GM21529 (cell line): ENCODE measurements at regions not wholly inside any gene's neighbourhood (a gene's known extent, or its start where the extent isn't known, plus 50 kb on each side); places are given as distances from the start of the nearest gene placed in this dataset.

ENCODE experiments used
- ATAC-seq: cut with Tn5 transposase; IDR thresholded peaks from one replicate; pipeline ENCODE4 v1.9.1; 2021; ENCODE audit not compliant: unreplicated experiment

DNA sequence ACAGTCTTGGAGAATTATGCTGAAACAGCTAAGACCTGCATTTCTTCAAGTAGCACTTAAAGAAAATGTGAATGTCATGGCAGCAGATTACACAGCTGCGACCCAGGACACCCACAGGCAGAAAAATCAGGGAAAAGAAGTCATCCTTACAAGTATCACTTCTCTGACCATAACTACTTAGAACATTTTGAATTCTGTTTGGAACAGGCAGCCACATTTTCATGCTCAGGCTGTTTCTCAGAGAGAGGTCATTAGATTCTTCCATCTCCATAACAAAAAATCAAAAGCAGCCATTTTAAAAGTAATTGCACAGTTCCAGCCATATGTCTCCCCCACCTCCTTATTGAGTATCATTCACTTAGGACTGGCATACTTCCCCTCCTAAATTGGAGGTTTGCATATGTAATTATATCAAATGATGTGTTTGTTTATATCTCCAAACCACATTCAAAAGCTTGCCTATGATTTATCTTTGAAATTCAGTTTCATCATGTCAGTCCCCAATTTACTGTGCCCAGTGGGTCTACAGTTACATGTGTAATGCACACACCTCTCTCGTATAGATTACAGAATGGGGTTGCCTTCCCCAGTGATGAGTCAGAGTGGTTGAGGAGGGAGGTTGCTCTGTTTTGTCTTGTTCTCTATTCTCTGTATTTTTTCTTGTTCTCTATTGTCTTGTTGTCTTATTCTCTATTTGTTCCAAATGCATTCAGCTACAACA is 276.5 kb upstream of the MTNR1B start:
- no peak for ATAC-seq

DNA sequence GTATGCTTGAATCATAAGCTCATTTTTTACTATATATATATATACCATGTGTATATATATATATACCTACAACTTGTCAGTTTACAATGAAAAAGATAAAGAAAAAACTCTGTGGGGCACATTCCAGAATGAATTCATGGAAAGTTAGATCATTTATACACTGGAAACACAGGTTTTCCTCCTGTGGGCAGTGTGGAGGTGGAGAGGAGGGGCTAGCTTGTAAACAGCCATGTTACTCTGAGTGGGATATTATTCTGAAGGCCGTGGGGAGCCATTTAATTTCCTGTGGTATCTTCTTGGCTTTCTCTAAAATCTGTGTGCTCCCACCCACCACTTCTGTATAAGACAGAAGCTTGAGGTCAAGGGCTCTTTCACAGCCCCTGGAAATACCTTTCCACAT is 273.4 kb upstream of the MTNR1B start:
- no peak for ATAC-seq

DNA sequence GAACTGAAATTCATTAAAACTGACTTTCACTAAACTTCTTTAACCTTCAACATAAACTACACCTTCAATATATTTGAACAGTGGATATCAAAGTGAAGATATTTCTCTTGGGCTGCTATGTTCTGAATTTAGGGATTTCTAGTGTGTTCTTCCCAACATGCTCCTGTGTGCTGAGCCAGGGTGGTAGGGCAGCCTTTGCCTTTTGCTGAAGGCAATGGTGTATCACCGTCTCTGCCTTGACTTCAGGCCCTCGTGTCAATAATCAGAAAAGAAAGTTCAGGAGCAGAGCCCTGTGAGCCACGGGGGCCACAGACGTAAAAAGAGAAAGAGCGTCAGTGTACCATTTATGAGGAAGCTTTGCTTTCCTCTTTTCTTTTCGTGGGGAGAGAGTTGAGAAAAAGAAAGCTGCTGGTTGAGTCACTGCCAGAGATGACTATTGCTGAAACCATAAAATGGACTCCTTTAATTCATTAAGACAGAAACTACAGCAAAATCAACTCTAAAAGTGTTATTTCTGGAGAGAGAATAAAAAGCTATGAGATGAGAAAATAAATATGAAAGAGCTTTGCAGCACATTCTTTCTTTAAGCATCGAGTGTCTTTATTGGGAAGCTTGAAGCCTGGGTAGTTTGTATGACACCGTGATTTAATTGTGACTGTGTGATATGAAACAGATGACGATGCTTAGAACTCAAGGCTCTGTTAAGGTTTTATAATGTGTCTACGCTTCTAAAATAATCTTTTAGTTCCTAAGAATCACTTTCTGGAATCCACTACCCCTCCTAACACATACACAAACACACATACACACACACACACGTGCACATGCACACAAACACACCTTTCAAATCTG is 271.8 kb upstream of the MTNR1B start:
- ATAC-seq = no peak

DNA sequence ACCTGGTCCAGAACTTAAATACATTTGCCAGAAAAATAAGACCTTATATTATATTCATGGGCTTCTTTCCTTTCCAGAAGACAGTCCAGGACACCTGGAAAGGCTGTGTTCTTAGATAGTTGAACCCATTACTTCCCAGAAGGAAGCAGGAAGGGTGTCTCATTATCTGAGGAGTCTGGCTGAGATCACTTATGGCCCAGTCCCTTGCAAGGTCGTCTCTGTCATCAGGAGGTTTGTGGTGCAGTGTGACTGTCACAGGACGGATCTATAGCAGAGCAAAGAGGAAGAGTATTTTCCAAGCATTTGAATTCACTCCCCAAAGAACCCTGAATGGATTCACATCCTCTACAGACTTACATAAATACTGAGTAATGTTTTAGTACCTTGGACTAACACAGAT is 270.7 kb upstream of the MTNR1B start:
- ATAC-seq = no peak

DNA sequence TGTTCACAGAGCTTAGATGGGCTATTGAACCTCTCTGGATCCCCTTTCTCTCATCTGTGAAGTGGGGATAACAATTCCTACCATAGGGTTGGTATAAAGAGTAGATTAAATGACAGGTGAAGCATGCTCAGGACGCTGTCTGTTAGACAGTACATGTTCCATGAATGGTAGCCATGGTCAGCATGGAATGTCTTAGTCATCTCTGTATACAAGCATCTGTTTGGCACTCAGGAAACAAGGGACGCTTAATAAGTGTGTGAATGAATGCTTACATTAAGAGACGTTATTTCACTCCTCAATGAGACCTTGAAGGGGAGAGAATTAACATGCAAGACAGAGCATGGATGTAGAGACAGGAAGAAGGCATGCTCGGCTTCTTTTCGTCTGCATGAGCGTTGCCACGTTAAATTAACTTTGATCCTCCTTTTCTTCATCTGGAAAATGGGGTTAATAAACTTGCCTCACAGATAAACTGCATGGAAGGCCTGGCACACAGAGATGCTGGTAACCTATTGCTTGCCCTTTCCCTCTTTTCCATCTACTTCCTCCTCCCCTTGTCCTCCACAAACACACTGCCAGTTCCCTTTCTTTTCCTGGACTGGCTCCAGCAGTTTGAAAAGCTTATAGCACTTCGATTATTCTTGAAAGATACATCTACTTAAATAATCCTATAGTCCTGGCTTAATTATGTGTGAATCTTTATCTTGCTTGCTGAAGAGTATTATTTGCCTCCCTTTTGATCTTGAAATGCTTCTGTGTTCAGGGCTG is 267.2 kb upstream of the MTNR1B start:
- ATAC-seq = no peak

DNA sequence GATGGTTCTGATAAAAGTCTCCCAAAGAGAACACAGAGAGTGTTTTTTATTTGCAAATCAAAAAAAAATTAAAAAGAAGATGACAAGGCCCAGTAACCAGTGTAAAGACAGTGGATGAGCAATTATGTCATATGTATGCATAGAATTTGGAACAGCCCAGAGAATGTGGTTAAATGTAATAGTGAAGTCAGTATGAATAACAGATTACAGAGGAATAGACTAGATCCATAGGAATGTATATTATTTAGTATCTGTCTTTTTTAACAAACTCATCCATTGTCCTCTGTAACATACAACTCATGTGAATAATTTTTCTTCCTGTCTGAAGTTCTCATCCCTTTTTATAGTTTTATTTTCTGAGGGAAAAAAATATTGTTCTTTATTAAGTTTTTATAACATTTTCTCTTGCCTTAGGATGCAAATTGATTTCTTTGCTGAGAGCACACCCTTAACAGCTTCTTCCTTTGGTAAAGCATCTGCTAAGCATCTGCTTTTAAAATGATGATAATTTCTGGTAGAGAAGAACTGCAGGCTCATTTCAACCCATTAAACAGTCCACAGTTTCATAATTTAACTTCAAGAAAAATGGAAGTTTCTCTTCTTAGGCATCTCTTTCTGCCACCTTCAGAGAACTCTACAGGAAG is 266.5 kb upstream of the MTNR1B start:
- ATAC-seq = no peak

DNA sequence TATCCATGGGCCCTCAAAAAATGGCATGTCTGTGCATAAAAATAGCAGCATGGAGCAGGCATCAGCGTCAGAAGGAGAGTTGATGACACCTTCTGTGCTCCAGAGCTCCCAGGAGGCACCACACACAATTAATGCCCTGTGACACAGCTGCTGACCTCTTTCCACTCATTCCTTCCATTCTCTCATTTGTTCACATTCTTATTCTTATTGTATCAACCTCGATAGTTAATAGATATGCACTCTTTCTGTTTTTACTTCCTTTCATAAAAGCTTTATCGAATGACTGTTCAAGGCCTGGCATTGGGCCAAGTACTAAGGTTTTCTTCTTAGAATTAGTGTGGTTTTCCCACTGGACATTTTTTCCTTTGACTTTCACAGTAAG is 266.0 kb upstream of the MTNR1B start:
- ATAC-seq = no peak

DNA sequence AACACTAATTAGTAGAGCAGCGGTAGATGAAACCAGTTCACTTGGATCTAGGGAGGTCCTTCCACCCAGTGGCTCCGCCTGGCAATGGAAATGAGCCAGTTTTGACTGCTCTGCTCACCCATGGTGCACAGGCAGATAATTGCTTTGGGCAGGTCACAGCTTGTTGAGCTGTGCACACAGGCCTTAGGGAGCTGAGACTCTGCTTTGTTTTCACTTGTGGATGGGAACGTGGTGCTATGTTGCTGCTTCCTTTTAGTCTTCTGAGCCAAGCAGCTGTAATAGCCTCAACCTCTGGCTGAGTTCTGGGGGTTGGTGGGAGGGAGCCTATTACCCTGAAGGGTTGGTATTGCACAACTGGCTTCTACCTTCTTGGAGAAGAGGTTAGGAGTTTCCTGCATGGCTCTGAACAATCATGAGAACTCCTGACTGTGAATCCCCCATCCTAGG is 262.3 kb upstream of the MTNR1B start:
- no peak for ATAC-seq

DNA sequence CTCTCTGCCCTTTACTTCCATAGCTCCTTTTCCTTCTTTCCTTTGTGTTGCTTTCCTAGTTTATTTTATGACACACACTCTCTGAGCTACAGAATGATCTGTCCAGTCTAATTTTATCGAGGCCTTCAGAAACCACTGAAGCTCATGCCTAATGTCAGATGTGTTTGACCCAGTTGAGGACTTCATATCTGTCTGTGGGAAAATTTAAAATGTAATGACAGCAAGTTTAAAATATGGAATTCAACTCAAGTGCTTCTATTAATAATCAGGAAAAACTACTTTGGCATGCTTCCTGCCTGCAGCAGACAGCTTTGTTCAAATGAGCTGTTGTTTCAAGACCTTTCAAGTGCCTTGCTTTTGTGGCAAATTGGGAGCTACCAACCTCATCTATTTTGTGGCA is 261.8 kb upstream of the MTNR1B start:
- ATAC-seq = no peak

DNA sequence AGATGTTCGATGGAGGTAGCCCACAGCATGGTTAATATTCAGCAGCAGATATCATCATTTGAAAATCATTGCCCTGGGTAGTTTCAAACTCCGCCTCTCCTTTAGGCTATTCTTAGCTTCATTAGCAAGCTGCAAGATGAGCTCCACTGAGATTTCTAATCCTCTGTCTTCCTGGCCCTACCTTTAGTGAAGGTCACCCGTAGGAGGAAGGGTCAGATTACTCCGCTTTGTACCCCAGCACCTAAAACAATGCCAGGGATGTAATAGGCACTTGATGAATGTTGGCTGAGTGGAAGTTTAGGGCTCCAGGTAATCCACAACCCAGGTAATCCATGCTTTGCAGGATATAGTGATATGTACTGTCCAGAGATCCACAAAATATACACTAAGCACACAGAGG is 260.1 kb upstream of the MTNR1B start:
- ATAC-seq = no peak

DNA sequence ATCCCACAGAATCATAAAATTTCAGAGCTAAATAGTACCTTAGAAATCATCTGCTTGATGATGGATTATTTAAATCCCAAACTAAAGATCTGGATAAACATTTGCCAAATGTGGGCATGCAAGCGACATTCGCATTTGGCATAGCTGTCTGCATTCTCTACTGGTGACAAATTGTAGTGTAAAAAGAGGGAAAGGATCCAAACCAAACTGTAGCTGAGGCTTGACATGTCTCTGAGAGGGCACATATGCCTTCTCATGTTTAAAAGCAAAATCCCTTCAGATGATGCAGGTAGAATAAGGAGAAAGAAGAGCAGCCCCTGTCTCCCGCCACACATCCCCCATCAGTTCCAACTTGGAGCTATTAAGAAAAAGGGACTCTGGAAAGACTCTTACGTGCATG is 257.5 kb upstream of the MTNR1B start:
- no peak for ATAC-seq

DNA sequence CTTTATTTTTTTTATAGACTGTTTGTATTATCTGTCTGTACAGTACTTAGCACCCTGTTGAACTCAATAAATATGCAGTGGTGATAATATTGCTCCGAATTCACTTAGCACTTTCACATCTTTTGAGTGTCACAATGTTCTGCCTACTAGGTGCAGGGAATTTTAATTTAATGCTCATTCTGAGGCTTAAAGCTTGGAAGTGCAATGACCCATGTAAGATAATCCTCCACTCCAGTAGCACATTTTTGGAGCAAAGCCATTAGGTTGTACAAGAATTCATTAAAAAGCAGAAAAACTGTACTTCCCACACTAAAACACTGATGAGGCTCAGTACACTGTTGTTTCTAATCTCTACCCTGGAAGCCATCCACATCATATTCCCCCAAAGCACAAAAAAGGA is 255.3 kb upstream of the MTNR1B start:
- no peak for ATAC-seq

DNA sequence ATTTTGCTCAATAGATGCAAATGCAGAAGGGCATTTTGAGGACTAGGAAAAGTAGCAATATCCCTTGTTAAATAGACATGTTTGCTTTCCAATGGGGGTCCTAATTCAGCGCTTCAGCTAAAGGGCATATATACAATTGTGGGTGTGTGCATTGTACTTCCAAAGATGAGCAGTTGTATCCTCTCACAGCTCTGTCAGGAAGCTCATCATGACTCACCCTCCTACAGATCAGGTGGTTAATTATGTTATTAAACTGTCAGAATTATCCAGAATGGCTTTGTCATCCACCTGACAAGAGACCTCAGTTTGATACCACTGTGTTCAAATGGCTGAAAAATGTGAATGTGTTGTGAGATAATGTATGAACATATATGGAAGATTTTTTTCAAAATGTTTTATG is 252.2 kb upstream of the MTNR1B start:
- no peak for ATAC-seq

DNA sequence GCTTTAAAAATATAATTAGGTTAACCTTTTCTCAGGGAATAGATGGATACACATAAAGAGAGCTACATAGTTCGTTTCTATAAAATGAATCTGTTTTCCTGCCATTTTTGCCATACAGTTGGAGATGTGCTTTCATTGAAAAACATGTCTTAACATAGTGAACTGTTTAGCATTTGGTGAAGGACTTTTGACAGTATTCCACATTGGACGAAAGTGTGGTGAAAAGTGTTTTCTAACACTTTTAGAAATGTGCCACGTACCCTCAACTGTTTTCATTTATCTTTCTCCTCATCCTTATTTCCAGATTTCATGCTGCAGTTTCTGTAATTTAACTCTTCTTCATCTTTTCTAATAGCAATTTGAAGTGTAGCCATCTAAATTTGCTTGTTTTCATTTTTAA is 249.1 kb upstream of the MTNR1B start:
- ATAC-seq = no peak

DNA sequence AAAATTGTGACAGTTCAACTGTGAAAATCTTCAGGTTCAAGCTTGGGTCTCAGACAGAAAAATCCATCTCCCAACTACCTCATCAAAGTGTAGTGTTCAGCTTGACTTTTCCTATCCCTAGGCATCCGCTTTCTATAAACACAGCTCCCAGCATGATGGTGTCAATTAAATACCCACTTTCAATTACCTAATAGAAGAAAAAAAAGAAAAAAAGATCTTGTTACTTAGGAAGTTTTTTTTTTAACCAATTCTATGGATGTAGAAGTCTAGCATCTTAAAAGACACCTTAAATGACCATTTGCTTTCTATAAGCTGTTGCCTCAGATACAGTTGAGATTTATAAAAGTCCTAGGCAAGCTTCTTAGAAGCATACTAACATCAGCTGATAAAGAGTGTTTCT is 244.1 kb upstream of the MTNR1B start:
- ATAC-seq = no peak

DNA sequence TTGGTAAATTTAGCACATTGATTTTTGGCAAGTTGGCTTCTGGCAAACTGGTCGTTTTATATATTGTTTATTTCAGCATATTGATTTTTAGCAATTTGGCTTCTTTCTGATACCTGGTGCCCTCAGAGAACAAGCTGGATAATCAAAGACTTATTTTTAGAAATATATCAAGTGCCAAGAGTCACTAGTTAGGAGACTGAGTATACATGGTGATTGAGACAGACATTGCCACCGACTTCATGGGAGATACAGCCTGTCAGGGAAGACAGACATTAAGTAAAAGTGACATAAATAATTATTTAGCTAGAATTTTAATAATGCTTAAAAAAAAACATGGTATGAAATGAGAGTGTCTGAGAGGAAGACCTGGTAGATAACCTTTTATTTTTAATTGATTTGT is 242.3 kb upstream of the MTNR1B start:
- ATAC-seq = no peak

DNA sequence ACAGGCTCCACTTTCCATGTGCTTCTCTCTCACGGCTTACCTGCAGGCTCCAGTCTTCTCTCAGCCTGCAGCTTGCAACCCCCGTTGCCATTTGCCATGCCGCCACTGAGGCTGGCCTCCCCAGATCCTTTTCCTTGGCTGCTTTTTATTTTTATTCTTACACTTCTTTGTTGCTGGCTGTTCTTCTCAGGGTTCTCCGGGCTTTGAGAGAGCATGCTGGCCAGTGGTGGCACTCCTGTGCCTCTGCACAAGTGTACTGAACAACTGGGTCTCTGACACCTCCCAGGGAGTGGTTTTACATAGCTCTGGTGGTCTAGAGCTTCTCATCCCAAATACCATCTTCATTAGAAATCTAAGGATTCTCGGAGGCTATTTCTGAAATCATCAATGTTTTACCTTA is 241.7 kb upstream of the MTNR1B start:
- no peak for ATAC-seq

DNA sequence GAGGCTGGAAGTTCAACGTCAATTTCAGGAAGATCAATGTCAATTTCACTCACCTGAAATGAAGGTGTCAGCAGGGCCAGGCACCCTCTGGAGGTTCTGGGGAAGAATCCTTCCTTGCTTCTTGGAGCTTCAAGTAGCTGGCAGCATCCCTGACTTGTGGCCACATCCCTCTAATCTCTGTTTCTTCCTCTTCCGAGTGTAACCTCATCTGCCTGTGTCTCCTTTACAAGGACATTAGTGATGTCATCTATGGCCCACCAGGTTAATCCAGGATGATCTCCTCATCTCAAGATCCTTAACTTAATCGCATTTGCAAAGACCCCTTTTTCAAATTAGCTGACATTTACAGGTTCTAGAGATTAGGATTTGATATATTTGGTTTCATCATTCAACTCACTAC is 240.8 kb upstream of the MTNR1B start:
- ATAC-seq = no peak

DNA sequence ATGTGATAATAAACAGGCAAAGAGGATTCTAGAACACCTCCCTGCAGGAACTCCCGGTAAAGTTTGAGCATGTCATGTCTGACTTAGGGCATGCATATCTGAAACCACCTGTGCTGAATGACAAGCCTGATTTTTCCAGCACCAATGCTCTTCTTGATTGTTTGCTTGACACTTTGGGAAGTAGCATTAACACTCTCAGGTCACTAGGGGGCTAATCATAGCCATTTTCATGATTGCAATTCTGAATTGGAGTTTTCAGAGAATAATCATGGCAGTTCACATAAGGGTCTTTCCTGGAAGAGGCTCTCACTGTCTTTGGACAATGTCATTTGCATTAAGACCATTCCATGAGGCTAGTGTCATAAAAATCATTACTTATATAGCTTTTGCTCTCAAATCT is 234.4 kb upstream of the MTNR1B start:
- no peak for ATAC-seq

DNA sequence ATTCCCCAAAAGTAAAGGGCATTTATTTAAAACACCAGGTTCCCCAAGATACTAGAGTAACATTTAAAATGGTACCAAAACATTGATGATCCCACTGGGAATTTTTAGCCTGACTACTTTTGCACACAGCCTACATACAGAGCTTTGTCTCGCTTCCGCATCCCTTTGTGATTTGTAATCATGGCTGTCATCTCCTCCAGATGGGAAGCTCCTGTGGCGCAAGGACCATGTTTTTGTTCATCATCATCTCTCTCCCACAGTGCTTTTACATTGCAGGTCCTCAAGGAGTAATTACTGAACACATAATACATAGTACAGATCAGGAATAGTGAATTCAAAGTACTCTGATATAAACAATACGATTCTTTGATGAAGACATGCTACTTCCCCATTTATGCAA is 231.2 kb upstream of the MTNR1B start:
- ATAC-seq = no peak

DNA sequence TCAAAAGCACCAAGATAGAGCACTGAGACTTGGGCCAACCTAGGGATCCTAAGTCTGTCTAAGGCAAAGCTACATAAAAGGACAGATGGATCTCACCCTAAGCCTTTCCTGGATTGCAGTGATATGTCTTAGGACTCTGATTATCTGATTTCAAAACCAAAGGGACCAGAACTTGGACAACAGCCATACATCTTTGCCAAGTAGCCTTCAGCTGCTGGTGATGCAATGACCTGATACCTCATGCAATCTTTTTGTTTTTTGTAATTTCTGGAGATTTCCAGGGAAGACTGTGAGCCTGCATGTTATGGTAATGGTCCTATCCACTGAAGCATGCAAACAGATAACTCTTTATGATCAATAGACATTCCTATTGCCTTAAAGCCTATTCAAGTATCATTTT is 230.4 kb upstream of the MTNR1B start:
- no peak for ATAC-seq
